DOHH2 (cell line): ENCODE measurements at regions not wholly inside any gene's neighbourhood (a gene's known extent, or its start where the extent isn't known, plus 50 kb on each side); places are given as distances from the start of the nearest gene placed in this dataset.
"Not testable (repeated sequence)": the region's sequence is repeated elsewhere in the genome, so short reads cannot be mapped to it uniquely, and the experiment has no call there.

Experiments used
- EZH2phosphoT487 ChIP-seq: fragments of 200-600 bp; sonication (generic); IDR thresholded peaks from 2 replicates; pipeline ENCODE4 v1.6.1; 2017; ENCODE audit warnings: borderline replicate concordance, mild to moderate bottlenecking, antibody characterized with exemption, low read length, moderate library complexity, mixed read lengths
- TF ChIP-seq, protein P1 (sequence below): fragments of 200-600 bp; sonication (generic); IDR thresholded peaks from one replicate; pipeline ENCODE4 v1.5.1; 2014; ENCODE audit warnings: antibody characterized with exemption, mild to moderate bottlenecking, low read depth, low read length; ENCODE audit not compliant: poor library complexity, severe bottlenecking

DNA sequence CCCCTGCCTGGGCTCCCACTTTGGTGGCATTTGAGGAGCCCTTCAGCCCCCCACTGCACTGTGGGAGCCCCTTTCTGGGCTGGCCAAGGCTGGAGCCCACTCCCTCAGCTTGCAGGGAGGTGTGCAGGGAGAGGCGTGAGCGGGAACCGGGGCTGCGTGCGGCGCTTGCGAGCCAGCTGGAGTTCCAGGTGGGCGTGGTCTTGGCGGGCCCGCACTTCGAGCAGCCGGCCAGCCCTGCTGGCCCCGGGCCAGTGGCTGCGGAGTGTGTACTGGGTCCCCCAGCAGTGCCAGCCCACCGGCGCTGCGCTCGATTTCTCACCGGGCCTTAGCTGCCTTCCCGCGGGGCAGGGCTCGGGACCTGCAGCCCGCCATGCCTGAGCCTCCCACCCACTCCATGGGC lies 94.5 kb upstream of the METAP2 start:
- TF ChIP-seq, protein P1, sequence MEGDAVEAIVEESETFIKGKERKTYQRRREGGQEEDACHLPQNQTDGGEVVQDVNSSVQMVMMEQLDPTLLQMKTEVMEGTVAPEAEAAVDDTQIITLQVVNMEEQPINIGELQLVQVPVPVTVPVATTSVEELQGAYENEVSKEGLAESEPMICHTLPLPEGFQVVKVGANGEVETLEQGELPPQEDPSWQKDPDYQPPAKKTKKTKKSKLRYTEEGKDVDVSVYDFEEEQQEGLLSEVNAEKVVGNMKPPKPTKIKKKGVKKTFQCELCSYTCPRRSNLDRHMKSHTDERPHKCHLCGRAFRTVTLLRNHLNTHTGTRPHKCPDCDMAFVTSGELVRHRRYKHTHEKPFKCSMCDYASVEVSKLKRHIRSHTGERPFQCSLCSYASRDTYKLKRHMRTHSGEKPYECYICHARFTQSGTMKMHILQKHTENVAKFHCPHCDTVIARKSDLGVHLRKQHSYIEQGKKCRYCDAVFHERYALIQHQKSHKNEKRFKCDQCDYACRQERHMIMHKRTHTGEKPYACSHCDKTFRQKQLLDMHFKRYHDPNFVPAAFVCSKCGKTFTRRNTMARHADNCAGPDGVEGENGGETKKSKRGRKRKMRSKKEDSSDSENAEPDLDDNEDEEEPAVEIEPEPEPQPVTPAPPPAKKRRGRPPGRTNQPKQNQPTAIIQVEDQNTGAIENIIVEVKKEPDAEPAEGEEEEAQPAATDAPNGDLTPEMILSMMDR: not testable (repeated sequence)
- not testable (repeated sequence) for TF ChIP-seq EZH2phosphoT487
